ENCODE measurements at regions not wholly inside any gene's neighbourhood (a gene's known extent, or its start where the extent isn't known, plus 50 kb on each side); places are given as distances from the start of the nearest gene placed in this dataset.

GRCh38 chr1:91162613-91163012, 140.8 kb upstream of the ZNF644 start:
- TF ChIP-seq CTCF (IDR thresholded peaks at IDR 0.05) (no peak), POLR2A (IDR thresholded peaks at IDR 0.05) (no peak)
